Suprapubic skin (tissue), 4 donors: ENCODE measurements at regions not wholly inside any gene's neighbourhood (a gene's known extent, or its start where the extent isn't known, plus 50 kb on each side); places are given as distances from the start of the nearest gene placed in this dataset.
"Not testable (repeated sequence)": the region's sequence is repeated elsewhere in the genome, so short reads cannot be mapped to it uniquely, and the experiment has no call there.

Experiments used
- DNase-seq, 2 donors: peaks; one replicate each; pipeline ENCODE4 v3.0.0-alpha.2; 2019; ENCODE audit warnings: low spot score in 2 of 2
- H3K27ac ChIP-seq: fragments of 200-600 bp; sonication (generic); one replicate; pipeline ENCODE4 v1.5.1; 2019
- H3K27me3 ChIP-seq: fragments of 200-600 bp; sonication (generic); one replicate; pipeline ENCODE4 v1.5.1; 2019
- H3K36me3 ChIP-seq: fragments of 200-600 bp; sonication (generic); one replicate; pipeline ENCODE4 v1.5.1; 2019
- H3K4me1 ChIP-seq: fragments of 200-600 bp; sonication (generic); one replicate; pipeline ENCODE4 v1.5.1; 2019
- H3K4me3 ChIP-seq: fragments of 200-600 bp; sonication (generic); one replicate; pipeline ENCODE4 v1.5.1; 2019; ENCODE audit warnings: mild to moderate bottlenecking
- H3K9me3 ChIP-seq: fragments of 200-600 bp; sonication (generic); one replicate; pipeline ENCODE4 v1.5.1; 2019
- EP300 ChIP-seq: sonication (generic); formaldehyde crosslinking; IDR thresholded peaks from one replicate; pipeline ENCODE4 v1.6.1; 2017; ENCODE audit warnings: antibody characterized with exemption
- POLR2A ChIP-seq, 2 donors: fragments of 450-650 bp; IDR thresholded peaks; one replicate each; pipeline ENCODE4 v1.6.1; 2017; ENCODE audit warnings: antibody characterized with exemption in 2 of 2, mild to moderate bottlenecking in 2 of 2, moderate library complexity in 2 of 2
- POLR2AphosphoS5 ChIP-seq, 3 donors: sonication (generic); formaldehyde crosslinking; IDR thresholded peaks; one replicate each; pipeline ENCODE4 v1.6.1; 2017; ENCODE audit warnings: antibody characterized with exemption in 3 of 3
- WGBS: methylation state at CpG from one replicate; pipeline ENCODE4 v1.1.5; 2018; 5-methylcytosine and 5-hydroxymethylcytosine counted together
- TF ChIP-seq, protein P1 (sequence below), 2 donors: fragments of 200-600 bp in 1 of 2; fragments of 450-650 bp in 1 of 2; sonication (generic) in 1 of 2; IDR thresholded peaks; one replicate each; pipeline ENCODE4 v1.5.1; 2016 to 2019; ENCODE audit warnings: antibody characterized with exemption in 2 of 2, mild to moderate bottlenecking in 1 of 2, moderate library complexity in 1 of 2

DNA sequence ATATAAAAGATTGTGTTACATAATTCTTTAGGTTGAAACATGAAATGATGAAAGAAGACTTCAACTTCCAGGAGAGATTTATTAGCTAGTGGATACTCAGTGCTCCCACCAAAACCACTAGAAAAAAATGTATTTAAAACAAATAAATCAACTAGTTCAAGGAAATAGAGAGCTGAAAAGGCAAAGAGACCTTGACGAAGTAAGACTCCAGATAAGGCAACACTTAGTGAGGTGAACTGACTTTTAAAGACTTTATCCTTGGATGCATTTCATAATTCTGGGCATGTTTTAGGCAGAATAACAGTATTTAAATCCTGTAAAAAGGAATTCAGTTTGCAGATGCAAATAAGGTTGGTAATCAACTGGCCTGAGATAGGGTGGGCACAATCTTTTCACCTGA, 1150.7 kb downstream of the FSCB start:
- H3K27me3 ChIP-seq = no peaks in the 10 kb centered on the region
- TF ChIP-seq POLR2AphosphoS5 (IDR thresholded peaks at IDR 0.05) = no peak
- TF ChIP-seq EP300 = no peak
- TF ChIP-seq POLR2A (IDR thresholded peaks at IDR 0.05) = no peak
- TF ChIP-seq, protein P1, sequence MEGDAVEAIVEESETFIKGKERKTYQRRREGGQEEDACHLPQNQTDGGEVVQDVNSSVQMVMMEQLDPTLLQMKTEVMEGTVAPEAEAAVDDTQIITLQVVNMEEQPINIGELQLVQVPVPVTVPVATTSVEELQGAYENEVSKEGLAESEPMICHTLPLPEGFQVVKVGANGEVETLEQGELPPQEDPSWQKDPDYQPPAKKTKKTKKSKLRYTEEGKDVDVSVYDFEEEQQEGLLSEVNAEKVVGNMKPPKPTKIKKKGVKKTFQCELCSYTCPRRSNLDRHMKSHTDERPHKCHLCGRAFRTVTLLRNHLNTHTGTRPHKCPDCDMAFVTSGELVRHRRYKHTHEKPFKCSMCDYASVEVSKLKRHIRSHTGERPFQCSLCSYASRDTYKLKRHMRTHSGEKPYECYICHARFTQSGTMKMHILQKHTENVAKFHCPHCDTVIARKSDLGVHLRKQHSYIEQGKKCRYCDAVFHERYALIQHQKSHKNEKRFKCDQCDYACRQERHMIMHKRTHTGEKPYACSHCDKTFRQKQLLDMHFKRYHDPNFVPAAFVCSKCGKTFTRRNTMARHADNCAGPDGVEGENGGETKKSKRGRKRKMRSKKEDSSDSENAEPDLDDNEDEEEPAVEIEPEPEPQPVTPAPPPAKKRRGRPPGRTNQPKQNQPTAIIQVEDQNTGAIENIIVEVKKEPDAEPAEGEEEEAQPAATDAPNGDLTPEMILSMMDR (IDR thresholded peaks at IDR 0.05) = no peak
- no peaks in the 10 kb centered on the region for H3K4me1 ChIP-seq
- H3K36me3 ChIP-seq = no peaks in the 10 kb centered on the region
- H3K27ac ChIP-seq = no peak overlapping the region
- DNase-seq = no peak
- H3K9me3 ChIP-seq = no peaks in the 10 kb centered on the region
- 48% methylated on average over 1 of the region's 1 CpG for WGBS
- H3K4me3 ChIP-seq = no peak overlapping the region

DNA sequence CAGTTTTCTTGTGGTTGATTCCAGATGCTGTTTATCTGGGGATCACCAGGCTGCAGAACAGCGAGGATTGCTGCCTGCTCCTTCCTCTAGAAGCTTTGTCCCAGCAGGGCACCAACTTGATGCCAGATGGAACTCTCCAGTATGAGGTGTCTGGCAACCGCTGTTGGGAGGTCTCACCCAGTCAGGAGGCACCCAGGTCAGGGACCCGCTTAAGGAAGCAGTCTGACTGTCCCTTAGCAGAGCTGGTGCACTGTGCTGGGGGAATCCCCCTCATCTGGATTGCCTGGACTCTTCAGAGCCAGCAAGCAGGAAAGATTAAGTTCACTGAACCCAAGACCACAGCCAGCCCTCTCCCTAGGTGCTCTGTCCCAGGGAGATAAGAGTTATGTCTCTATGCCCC, 1165.2 kb downstream of the FSCB start:
- Histone ChIP-seq H3K27me3 (no peaks in the 10 kb centered on the region), H3K36me3 (no peaks in the 10 kb centered on the region), H3K27ac (no peak overlapping the region), H3K9me3 (no peaks in the 10 kb centered on the region), H3K4me3 (no peak overlapping the region), H3K4me1 (no peaks in the 10 kb centered on the region)
- WGBS = 92% methylated on average over 3 of the region's 3 CpGs
- TF ChIP-seq, protein P1 (IDR thresholded peaks at IDR 0.05) = no peak
- no peak for TF ChIP-seq POLR2AphosphoS5 (IDR thresholded peaks at IDR 0.05)
- no peak for TF ChIP-seq EP300
- no peak for TF ChIP-seq POLR2A (IDR thresholded peaks at IDR 0.05)
- DNase-seq = no peak

DNA sequence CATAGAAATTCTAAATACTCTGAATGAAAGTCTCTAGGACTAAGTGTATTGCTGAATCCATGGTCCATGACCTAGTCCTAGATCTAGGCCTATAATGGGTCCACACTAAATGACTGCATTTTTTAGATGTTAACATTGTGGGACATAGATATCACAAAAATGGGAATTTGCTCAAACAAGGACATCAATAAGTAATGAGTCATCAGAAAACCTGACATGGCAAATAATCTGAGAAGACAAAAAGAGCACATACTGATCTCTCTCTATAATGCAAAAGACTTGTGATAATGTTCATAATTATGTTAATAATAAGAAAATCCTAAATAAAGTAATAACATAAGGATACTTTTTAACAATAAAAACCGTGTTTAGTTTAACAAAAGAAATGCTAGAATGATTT, 1168.4 kb downstream of the FSCB start:
- Histone ChIP-seq H3K4me3 (no peak overlapping the region), H3K9me3 (no peaks in the 10 kb centered on the region), H3K36me3 (no peaks in the 10 kb centered on the region), H3K4me1 (no peaks in the 10 kb centered on the region), H3K27ac (no peak overlapping the region), H3K27me3 (no peaks in the 10 kb centered on the region)
- 53% methylated on average over 1 of the region's 1 CpG for WGBS
- no peak for TF ChIP-seq POLR2A (IDR thresholded peaks at IDR 0.05)
- no peak for TF ChIP-seq EP300
- DNase-seq = no peak

DNA sequence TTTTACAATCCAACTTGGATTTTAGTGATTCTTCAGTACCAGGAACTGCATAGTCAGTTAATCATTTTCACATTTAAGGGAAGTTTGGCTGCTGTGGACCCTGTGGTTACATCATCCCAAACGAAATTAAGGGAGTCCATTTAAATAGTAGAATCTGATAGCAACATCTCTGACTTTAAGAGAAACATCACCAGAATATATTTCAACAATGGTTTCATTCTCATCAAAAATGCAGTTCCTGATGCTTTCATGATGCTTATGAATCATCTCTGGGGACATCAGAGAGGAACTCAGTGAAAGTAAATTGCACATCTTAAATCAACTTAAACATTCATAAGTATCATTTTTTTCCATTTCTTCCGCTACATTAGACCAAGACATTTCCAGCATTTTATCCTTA, 1170.7 kb downstream of the FSCB start:
- Histone ChIP-seq H3K27me3 (no peaks in the 10 kb centered on the region), H3K36me3 (no peaks in the 10 kb centered on the region), H3K27ac (no peak overlapping the region), H3K4me3 (no peak overlapping the region), H3K4me1 (no peaks in the 10 kb centered on the region), H3K9me3 (no peaks in the 10 kb centered on the region)
- no peak for TF ChIP-seq EP300
- no peak for TF ChIP-seq POLR2A (IDR thresholded peaks at IDR 0.05)
- no peak for TF ChIP-seq POLR2AphosphoS5 (IDR thresholded peaks at IDR 0.05)
- TF ChIP-seq, protein P1 (IDR thresholded peaks at IDR 0.05) = no peak
- no peak for DNase-seq
- 56% methylated on average over 2 of the region's 2 CpGs for WGBS

DNA sequence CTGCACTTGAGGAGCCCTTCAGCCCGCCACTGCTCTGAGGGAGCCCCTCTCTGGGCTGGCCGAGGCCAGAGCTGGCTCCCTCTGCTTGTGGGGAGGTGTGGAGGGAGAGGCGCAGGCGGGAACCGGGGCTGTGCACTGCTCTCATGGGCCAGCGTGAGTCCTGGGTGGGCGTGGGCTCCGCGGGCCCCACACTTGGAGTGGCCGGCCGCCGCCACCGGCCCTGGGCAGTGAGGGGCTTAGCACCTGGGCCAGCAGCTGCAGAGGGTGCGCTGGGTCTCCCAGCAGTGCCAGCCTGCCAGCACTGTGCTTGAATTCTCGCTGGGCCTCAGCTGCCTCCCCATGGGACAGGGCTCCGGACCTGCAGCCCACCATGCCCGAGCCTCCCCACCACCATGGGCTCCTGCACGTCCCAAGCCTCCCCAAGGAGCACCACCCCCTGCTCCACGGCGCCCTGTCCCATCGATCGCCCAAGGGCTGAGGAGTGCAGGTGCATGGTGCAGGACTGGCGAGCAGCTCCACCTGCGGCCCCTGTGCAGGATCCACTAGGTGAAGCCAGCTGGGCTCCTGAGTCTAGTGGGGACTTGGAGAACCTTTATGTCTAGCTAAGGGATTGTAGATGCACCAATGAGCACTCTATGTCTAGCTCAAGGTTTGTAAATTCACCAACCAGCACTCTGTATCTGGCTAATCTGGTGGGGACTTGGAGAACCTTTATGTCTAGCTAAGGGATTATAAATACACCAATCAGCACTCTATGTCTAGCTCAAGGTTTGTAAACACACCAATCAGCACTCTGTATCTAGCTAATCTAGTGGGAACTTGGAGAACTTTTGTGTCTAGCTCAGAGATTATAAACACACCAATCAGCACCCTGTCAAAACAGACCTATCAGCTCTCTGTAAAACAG, 1180.3 kb downstream of the FSCB start:
- DNase-seq, H3K27ac ChIP-seq, H3K9me3 ChIP-seq, H3K36me3 ChIP-seq, H3K27me3 ChIP-seq, H3K4me1 ChIP-seq, H3K4me3 ChIP-seq: not testable (repeated sequence)
- 74% methylated on average over 3 of the region's 24 CpGs for whole genome bisulfite sequencing

DNA sequence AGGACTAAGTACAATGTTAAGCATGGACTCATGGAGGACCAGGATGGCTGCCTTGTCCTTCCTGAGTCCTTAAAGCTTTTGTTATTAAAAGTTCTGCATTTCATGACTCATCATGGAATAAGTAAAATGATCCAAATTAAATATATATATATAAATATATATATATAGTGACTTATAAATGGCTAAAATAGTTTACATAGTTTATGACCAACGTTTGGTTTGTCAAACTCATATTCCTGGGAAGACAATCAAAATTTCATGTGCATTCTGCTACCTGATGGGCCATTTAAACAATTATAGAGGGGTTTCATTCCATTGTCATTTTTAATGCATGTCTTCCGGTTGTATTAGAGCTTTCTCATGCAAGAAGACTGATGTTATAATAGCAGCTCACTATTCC, 1190.7 kb downstream of the FSCB start:
- Histone ChIP-seq H3K4me1 (no peaks in the 10 kb centered on the region), H3K9me3 (no peaks in the 10 kb centered on the region), H3K27me3 (no peaks in the 10 kb centered on the region), H3K36me3 (no peaks in the 10 kb centered on the region), H3K4me3 (no peak overlapping the region), H3K27ac (no peak overlapping the region)
- WGBS = 72% methylated on average over 2 of the region's 2 CpGs
- DNase-seq = no peak
- TF ChIP-seq POLR2AphosphoS5 (IDR thresholded peaks at IDR 0.05) = no peak
- TF ChIP-seq, protein P1 (IDR thresholded peaks at IDR 0.05) = no peak
- TF ChIP-seq POLR2A (IDR thresholded peaks at IDR 0.05) = no peak
- TF ChIP-seq EP300 = no peak
